Psoas muscle (tissue), 7 donors: ENCODE measurements at regions not wholly inside any gene's neighbourhood (a gene's known extent, or its start where the extent isn't known, plus 50 kb on each side); places are given as distances from the start of the nearest gene placed in this dataset.

Source experiments
- ATAC-seq, 4 donors: fragments of 200-7000 bp; cut with Tn5 transposase; one replicate each; pipeline ENCODE4 v1.9.1; 2020; ENCODE audit warnings: moderate library complexity in 3 of 4, mild to moderate bottlenecking in 2 of 4
- DNase-seq, 2 donors: peaks; one replicate each; pipeline ENCODE4 v3.0.0-alpha.2; 2020
- H3K27ac ChIP-seq: fragments of 200-600 bp; one replicate; pipeline ENCODE4 v1.8.0; 2022
- H3K27me3 ChIP-seq, 3 donors: fragments of 200-600 bp in 1 of 3; one replicate each; pipeline versions ENCODE4 v1.6.1 to v1.8.0; 2013 to 2022; ENCODE audit warnings: low read length in 2 of 3, mild to moderate bottlenecking in 2 of 3, moderate library complexity in 1 of 3; ENCODE audit not compliant: insufficient read depth in 3 of 3
- H3K36me3 ChIP-seq, 2 donors: fragments of 200-600 bp in 1 of 2; one replicate each; pipeline versions ENCODE4 v1.6.1 to v1.8.0; 2013 to 2022; ENCODE audit warnings: low read depth in 1 of 2, mild to moderate bottlenecking in 1 of 2, moderate library complexity in 1 of 2; ENCODE audit not compliant: insufficient read depth in 1 of 2
- H3K4me1 ChIP-seq: fragments of 200-600 bp; one replicate; pipeline ENCODE4 v1.8.0; 2022
- H3K4me3 ChIP-seq: fragments of 200-600 bp; one replicate; pipeline ENCODE4 v1.8.0; 2022; ENCODE audit warnings: mild to moderate bottlenecking
- H3K9me3 ChIP-seq: fragments of 200-600 bp; one replicate; pipeline ENCODE4 v1.8.0; 2022
- WGBS, 3 donors: extraction: QIAGEN DNeasy Blood & Tissue Kit; methylation state at CpG; one replicate each; pipeline versions ENCODE4 v1.1.6 to v1.1.7; 2013; 5-methylcytosine and 5-hydroxymethylcytosine counted together
- intact Hi-C, 2 donors: fragments of 100-400 bp; cut with DNase I; formaldehyde crosslinking; loops; one replicate each; pipeline versions ENCODE4 v1.11.0 to v1.14.2; 2022
- TF ChIP-seq, protein P1 (sequence below): fragments of 200-600 bp; IDR thresholded peaks from one replicate; pipeline ENCODE4 v1.8.0; 2022; ENCODE audit warnings: antibody characterized with exemption
- donor health status: healthy with polysubstance abuse.
- donor health status: DM: no; HTN: no; CAD: no; lungs with moderate emphysema.
- donor health status: Bipolar disorder and iron deficiency.
- donor health status: healthy.
- donor health status: DM: yes; HTN: yes; CAD: no.
- donor health status: DM: no; HTN: no; CAD: no.
- donor health status: DM: yes; HTN: yes; CAD: no.

DNA sequence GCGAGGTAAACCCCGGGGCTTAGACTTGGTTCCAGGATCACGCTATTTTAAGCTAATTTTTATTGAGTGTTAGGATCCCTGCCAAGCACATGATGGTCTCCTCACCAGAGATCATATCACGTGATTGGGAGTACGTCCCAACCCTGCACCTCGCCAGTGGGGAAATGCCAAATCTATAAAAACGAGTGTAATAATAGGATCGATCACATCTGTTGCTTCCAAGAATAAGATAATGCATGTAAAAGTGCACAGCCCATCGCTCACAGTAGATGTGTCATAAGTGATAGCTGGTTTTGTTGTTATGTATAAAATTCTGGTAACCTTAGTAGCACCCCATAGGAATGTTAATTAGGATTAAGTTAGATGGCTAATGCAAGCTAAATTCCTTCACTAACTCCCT lies 581.0 kb upstream of the TMEM132C start:
- H3K27ac ChIP-seq, result no peak overlapping the region

DNA sequence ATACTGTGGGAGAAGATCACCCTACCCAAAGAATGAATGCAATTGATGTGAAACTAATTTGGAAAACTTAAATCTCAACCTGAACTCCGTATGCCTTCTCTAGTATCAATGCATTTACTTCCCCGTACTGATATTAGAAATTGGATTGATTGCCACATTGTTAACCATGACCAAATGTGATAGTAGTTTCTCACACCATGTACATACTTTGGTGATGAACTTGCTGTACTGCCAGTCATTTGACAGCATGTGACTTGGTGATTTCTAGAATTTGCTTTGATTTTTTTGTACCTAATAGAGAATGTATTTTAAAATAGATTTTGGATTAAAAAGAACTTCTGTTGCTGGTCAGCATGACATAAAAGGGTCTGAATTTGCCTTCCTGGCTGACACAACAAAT lies 579.8 kb upstream of the TMEM132C start:
- Histone ChIP-seq H3K4me3 (no peak overlapping the region), H3K9me3 (no peaks in the 10 kb centered on the region), H3K36me3 (no peaks in the 10 kb centered on the region), H3K27ac (no peak overlapping the region), H3K4me1 (no peaks in the 10 kb centered on the region), H3K27me3 (no peaks in the 10 kb centered on the region)
- 33 to 65% (median 35%) methylated on average over 2 of the region's 2 CpGs for WGBS, 3 donors
- TF ChIP-seq, protein P1, sequence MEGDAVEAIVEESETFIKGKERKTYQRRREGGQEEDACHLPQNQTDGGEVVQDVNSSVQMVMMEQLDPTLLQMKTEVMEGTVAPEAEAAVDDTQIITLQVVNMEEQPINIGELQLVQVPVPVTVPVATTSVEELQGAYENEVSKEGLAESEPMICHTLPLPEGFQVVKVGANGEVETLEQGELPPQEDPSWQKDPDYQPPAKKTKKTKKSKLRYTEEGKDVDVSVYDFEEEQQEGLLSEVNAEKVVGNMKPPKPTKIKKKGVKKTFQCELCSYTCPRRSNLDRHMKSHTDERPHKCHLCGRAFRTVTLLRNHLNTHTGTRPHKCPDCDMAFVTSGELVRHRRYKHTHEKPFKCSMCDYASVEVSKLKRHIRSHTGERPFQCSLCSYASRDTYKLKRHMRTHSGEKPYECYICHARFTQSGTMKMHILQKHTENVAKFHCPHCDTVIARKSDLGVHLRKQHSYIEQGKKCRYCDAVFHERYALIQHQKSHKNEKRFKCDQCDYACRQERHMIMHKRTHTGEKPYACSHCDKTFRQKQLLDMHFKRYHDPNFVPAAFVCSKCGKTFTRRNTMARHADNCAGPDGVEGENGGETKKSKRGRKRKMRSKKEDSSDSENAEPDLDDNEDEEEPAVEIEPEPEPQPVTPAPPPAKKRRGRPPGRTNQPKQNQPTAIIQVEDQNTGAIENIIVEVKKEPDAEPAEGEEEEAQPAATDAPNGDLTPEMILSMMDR, result no peak
- DNase-seq (no peak), ATAC-seq (no peak)
- intact Hi-C loops, result no loop called here

More for the DNA sequence above, 581.0 kb upstream of the TMEM132C start:
- ATAC-seq (no peak), DNase-seq (no peak)
- Histone ChIP-seq H3K27me3 (no peaks in the 10 kb centered on the region), H3K4me3 (no peak overlapping the region), H3K36me3 (no peaks in the 10 kb centered on the region), H3K9me3 (no peaks in the 10 kb centered on the region), H3K4me1 (no peaks in the 10 kb centered on the region)
- TF ChIP-seq, protein P1, result no peak
- 20 to 34% (median 28%) methylated on average over 9 of the region's 9 CpGs for WGBS, 3 donors
- intact Hi-C loops, result no loop called here

DNA sequence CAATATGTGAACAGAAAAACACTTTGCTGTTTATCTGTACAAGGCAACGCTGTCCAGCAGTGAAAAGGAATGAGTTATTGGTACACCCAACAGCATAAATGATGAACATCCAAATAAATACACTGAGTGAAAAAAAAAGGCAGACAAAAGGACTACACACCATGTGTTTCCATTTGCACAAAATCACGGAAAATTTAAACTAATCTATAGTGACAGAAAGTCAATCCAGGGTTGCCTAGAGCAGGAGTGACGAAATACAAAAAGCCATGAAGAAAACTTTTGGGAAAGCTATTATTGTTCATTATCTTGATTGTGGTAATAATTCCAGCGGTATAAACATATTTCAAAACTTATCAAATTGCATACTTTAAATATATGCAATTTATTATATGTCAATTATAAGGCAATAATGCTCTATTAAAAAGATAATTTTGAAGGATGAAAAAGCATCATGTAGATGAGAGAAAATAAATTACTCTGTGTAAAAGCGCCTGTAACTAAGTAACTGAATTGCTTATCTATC lies 578.0 kb upstream of the TMEM132C start:
- intact Hi-C loops, result no loop called here
- H3K4me3 ChIP-seq, result no peak overlapping the region
- no peak overlapping the region for H3K27ac ChIP-seq
- WGBS, 3 donors, result 81 to 86% (median 83%) methylated on average over 5 of the region's 5 CpGs
- no peaks in the 10 kb centered on the region for H3K27me3 ChIP-seq
- H3K9me3 ChIP-seq, result no peaks in the 10 kb centered on the region
- H3K36me3 ChIP-seq, result no peaks in the 10 kb centered on the region
- no peaks in the 10 kb centered on the region for H3K4me1 ChIP-seq
- DNase-seq, result no peak
- no peak for ATAC-seq
- TF ChIP-seq, protein P1, result no peak

DNA sequence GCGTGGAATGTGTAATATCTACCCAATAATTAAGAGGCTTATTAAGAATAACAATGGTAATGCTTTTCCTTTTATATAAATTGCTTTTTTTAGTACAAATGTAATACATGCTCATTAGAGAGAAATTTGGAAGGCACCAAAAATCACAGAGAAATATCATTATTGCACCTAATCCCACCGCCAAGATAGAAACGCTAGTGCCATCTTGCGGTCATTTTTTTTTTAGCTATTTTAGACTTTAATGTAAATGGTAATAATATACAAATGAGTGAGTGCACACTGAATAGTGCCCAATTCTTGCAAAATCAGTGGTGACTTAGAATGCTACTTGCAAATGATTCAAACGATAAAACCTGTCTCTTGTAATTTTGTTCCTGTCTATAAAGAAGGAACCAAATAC lies 576.8 kb upstream of the TMEM132C start:
- no peak overlapping the region for H3K27ac ChIP-seq
- intact Hi-C loops, result no loop called here
- H3K36me3 ChIP-seq, result no peaks in the 10 kb centered on the region
- H3K27me3 ChIP-seq, result no peaks in the 10 kb centered on the region
- ATAC-seq (no peak), DNase-seq (no peak)
- 55 to 69% (median 68%) methylated on average over 5 of the region's 5 CpGs for WGBS, 3 donors
- TF ChIP-seq, protein P1, result no peak
- H3K4me3 ChIP-seq, result no peak overlapping the region
- H3K4me1 ChIP-seq, result no peaks in the 10 kb centered on the region
- no peaks in the 10 kb centered on the region for H3K9me3 ChIP-seq

DNA sequence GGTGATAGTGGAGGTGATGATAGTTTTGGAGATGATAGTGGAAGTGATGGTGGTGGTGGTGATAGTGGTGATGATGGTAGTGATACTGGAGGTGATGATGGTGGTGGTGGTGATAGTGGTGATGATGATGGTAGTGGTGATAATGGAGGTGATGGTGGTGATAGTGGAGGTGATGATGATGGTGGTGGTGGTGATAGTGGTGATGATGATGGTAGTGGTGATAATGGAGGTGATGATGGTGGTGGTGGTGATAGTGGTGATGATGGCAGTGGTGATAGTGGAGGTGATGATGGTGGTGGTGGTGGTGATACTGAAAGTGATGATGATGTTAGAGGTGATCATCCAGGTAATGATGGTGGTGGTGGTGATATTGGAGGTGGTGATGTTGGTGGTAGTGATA lies 570.0 kb upstream of the TMEM132C start:
- TF ChIP-seq, protein P1, result no peak
- DNase-seq (no peak), ATAC-seq (no peak)
- Histone ChIP-seq H3K4me1 (no peaks in the 10 kb centered on the region), H3K27ac (no peak overlapping the region), H3K27me3 (no peaks in the 10 kb centered on the region), H3K4me3 (no peak overlapping the region), H3K36me3 (no peaks in the 10 kb centered on the region), H3K9me3 (no peaks in the 10 kb centered on the region)
- intact Hi-C loops, result no loop called here
